Islet precursor cell (in vitro differentiated cells): ENCODE measurements at regions not wholly inside any gene's neighbourhood (a gene's known extent, or its start where the extent isn't known, plus 50 kb on each side); places are given as distances from the start of the nearest gene placed in this dataset.

ENCODE experiments used
- DNase-seq: peaks from one replicate; pipeline ENCODE4 v3.0.0-alpha.2; 2018

DNA sequence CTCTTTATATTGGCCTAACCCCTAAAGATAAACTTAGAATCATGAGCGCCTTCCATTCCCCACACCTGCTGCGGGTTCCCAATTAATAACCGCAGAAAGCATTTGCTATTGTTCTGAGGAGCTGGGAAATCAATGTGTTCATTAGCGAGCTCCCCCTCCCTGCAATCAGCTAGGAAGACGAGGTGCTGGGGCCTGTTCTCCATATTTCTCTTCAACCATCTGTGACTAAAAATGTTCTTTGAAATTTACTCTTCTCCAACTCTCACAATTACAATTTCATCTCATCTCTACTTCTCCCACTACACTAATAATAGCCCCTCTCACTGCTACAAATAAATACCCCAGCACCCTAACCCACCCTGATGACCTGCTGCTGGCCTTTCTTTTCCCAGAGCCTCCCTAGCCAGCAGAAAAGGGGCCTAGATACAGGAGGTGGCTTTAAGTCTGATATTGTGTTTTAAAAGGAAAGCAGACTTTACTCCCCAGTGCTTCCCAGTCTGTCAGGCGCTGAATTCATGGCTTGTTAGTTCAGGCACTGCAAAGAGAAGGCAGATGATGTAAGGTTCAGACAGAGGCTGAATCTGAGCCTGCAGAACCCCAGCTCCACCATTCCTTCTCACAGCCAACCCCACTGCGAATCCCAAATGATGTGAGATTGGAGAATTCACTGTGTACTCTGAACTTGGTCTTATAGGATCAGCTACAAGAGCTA lies 477.5 kb upstream of the DAB1 start:
- DNase-seq, result no peak

DNA sequence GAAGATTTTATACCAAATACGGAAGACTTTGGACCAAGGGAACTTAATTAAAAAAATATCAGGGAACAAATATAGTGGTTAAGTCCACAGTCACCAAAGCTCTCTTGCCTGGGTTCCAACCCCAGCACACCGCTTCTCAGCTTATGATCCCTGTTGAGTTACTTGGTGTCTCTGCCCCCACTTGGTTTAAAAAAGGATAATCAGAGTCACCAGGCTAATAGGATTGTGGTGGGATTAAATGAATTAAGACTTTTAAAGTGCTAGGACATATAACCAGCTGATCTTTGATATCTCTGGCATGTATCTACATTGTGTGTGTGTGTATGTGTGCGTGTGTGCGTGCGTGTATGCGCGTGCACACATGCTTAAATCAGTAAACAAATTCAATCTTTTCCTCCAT lies 474.7 kb upstream of the DAB1 start:
- no peak for DNase-seq

DNA sequence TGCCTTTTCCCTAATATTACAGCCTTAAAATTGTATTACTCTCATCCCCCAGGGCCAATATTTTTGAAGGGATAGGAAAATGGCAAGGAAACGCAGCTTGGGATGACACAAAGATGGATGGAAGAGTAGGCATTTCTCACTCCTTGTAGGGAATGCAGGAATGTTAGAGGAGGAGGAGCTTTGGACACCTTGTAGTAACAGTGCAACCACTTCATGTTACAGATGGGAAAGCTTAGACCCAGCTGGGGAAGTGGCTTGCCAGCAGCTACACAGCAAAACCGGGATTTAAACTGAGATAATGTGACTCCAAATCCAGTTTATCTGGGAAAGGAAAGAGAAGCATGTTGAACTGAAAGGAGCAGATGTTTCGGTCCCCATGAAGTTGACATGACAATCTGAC lies 473.7 kb upstream of the DAB1 start:
- no peak for DNase-seq

DNA sequence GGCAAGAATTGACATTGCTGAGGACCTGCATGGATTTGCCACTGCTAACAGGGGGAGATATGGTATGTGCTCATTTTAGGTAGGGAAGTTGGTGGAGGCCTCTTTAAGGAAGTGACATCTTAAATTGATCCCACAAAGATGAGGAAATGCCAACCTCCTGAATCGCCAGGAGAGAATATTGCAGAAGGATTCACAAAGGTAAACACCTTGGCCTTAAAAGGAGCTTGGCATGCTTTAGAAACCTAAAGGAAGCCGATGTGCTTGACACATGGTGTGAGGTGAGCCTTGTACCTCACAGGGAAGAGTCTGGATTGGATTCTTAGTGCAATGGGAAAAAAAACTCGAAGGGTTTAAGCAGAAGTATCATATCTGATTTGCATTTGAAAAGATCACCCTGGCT lies 470.5 kb upstream of the DAB1 start:
- DNase-seq, result no peak

DNA sequence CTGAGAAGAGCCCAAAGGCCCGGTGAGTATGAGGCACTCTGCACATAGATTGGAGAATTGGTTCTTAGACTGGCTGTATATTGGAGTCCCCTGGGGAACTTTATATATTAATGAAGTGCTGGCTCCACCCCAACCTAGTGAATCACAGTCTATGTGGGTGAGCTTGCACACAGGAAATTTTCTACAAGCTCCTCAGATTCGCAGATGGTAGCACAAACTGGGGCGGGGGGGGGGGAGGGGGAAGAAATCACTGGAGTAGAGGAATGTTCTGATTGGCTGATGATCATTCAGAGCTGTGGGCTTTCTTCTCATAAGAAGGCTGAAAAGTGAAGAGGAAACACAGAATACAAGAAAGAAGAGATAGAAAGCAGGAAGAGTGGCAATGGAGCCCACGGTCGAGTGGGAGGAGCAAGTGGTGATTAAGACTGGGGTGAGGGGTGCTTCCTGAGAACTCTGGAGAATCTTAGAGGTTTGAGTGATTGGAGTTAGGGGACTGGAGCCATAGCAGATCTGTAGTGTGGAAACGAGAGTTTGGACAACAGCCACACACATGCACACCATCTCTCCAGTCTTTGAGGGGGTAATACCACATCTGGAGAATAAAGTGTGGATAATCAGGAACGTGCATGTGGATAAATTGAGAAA lies 465.9 kb upstream of the DAB1 start:
- no peak for DNase-seq

DNA sequence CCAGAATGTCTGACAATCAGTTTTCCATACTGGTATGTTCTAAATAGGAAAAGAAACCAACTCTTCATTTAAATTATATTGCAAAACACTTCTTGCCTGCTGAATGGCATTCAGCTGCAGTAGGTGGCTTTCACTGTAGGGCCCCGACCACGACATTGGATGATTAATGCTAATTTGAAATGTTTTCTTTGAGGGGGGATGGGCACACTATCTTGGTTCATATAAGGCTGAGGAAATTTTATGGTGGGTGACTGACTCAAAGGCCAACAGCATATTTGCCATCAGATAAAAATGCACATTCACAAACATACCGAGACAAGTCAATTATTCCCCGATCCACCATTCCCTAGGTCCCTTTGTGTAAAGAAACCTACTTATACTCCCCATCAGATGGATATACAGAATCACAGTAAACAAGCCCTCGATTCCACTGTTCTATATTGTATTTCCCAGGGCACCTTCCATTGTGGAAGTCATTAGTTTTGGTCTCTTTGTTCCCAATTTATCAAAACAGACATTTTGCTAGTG lies 464.2 kb upstream of the DAB1 start:
- no peak for DNase-seq

DNA sequence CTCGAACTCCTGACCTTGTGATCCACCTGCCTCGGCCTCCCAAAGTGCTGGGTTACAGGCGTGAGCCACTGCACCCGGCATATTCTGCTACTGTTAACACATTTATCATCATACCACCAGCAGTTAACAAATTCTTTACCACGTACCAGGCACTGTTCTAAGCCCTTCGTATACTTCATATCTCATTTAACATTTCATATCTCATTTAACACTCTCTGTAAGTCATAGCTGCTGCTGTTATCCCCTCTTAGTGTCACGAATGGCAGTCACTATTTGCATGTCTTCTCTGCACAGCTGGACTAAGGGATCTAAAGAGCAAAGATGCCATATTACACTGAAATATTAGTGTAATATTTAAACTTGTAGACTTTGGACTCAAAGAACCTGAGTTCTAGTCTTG lies 462.5 kb upstream of the DAB1 start:
- no peak for DNase-seq

DNA sequence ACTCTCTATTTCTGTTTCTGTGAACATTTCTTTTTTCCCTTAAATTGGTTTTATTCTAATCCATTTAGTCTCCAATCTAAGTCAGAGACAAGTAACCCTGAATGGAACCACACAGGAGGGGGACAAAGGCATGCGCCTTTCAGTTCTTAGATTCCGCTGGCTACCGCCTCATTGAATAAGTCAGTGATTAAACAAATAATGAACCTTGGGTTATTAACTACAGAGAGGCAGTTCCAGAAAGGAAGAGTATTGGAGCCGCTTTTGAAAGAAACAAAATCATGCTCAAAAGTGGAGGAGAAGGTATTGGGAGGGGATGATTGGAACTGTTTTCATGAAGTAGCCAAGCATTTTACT lies 459.8 kb upstream of the DAB1 start:
- DNase-seq, result no peak

DNA sequence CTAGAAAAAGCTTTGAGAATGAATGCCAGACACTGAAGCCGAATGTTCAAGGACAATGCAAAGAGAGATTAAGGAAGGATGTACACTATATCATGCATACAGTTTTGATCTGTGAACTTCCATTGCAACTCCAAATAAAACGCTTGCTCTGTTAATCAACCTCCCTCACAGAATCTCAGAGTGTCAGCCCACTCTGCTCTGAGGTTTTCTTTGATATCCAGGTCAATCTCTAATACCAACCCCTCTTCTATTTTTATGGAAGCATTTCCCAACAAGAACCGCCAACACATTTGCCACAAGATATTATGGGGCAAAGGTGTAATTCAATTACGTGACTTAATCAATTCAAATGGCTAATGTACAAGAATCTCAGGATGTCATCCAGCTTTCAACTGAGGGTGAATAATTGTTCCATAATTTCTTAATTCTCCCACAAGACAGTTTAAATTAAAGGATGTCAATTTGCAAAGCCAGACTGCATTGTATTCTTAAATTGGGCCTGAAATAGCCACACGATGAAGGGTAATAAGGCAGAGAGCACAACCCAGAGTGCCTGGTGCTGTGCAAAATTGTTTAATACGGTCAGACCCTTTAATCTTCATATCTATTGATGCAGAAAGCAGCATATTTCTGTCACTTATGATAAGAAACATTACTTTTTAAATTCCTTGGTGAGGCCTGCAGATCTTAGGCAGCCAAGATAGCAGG lies 459.2 kb upstream of the DAB1 start:
- DNase-seq, result no peak

DNA sequence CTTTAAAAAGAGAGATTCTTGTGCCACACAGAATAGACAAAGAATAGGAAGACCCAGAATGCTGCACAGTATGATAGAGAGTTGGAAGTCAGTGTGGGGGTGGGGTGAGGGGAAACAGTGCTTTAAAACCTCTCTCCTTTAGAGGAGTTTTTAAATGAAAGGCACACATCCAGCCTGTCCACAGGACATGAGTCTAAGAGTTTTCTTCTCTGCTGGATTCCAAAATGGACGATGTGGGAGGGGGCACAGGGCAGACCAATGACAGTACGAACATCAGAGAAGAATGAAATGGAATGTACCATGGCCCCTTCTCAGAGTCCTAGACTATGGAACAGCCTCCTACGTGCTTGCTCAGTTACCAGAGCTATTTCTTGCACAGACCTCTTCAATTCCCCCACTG lies 458.2 kb upstream of the DAB1 start:
- no peak for DNase-seq

DNA sequence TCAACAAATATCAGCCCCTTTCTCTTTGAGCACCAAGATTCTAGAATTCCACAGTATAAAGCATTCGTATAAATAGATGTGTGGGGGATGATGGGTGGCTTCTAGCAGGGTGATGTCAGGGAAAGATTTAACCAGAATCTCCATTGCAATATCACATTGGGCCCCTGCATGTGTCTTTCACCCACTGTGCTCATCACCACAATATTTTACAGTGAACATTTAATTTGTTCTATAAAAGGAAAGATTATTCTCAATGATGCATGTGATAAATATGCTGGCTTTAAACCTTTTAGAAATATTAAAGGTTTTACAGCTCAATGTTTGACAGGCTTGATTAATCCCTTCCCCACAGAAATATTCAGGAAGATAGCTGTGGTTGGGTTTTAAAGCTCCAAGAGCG lies 457.8 kb upstream of the DAB1 start:
- no peak for DNase-seq

DNA sequence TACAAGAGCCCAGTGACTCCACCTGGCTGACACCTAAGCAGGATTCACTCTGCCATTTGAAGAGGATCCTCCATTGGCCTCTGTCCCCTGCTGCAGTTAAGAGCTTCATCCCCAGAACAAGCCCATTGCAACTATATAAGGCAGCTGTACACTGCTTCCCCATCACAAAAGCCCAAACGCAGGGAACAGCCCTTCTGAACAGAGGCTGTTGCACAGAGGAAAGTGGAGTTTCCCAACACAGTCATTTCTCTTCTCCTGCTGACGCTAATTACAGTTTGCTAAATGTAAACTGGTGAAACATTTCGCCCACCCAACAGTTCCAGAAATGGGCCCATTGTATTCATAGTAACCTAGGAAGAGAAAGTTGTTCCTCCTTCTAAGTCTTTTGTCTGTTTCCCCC lies 455.8 kb upstream of the DAB1 start:
- no peak for DNase-seq

DNA sequence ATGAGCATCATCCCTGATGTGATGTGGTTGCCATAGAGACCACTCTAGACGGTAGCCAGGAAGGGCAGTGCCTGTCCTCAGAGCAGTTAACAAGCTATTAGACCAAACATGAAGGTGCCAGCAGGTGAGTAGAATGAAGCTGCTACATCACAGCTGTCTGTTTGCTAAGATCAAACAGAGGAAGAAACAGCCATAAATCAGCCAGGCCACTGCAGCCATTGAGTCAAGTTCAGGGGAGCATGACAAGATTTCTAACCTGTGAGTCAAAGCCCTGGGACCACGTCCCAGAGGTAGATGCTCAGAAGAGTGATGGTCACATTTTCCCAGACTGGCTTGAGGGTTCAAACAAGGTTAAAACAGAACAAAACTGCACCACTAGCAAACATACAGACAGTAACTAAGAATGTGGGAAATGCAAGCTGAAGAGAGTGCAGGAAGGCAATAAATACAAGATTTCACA lies 450.6 kb upstream of the DAB1 start:
- DNase-seq, result peak; percentile 72

DNA sequence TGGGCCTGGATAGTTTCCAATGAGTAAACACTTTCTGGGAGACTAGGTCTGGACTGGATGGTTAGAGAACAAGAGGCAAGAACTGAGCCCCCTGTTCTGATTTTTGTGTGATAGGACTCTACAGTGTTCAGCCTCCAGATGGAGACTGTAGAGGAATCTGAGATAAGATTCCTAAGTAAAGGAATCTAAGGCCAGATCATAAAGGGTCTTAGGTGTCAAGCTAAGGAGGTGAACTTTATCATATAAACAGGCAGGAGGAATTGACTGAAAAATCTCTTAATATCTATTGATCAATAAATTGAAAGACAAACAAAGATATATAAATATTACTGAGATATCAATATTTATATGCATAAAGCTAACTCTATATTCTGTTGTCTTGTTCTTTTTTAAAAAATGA lies 449.1 kb upstream of the DAB1 start:
- DNase-seq, result no peak

DNA sequence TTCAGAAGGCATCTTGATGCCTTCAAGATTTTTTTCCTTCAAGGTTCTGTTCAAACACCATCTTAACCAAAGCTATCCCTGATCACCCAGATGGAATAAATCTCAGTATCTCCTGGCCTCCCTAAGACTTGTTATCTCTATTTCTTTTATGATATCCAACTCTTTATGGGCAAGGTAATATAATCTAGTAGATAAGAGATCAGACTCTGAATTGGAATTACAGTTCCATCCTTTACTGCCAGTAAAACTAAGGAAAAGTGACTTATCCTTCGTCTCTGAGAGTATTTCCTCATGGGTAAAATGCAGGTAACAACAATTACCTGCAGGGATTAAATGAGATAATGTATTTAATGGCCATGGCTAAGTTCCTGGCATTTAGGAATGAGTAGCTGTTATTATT lies 445.0 kb upstream of the DAB1 start:
- DNase-seq, result no peak

DNA sequence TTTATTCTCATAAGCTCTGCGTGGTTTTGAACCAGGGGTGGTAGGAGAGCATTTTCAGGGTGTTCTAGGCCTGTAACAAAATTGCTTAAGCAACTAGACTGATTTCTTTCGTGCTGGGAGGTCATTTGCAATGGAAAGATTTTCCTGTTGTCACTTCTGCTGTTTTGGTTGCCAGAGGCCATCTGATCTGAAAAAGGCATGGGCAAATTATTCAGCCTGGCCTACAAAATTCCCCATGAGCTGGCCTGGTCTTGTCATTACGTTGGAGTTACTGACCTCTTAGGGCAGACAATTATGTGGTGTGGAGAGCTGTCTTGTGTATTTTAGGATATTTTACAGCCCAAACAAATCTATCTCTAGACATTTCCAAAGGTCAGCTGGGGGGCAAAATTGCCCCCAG lies 444.4 kb upstream of the DAB1 start:
- DNase-seq, result no peak

DNA sequence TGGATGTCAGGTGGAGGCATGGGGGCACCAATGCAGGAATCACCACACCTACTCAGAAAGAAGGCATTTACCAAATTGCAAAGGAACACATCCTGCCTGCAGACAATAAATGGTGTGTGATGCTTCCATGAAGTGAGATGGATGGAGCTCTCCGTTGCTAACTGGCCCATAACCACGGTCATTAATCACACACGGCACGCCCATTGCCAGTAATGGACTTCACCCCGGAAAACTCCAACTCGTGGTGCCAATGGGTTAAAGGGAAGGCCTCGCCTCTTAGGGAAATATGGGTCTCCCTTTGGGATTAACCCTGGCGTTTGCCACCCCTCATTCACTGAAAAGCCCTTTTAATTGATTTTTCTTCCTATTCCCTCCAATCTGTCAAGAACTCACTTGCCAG lies 443.1 kb upstream of the DAB1 start:
- no peak for DNase-seq

DNA sequence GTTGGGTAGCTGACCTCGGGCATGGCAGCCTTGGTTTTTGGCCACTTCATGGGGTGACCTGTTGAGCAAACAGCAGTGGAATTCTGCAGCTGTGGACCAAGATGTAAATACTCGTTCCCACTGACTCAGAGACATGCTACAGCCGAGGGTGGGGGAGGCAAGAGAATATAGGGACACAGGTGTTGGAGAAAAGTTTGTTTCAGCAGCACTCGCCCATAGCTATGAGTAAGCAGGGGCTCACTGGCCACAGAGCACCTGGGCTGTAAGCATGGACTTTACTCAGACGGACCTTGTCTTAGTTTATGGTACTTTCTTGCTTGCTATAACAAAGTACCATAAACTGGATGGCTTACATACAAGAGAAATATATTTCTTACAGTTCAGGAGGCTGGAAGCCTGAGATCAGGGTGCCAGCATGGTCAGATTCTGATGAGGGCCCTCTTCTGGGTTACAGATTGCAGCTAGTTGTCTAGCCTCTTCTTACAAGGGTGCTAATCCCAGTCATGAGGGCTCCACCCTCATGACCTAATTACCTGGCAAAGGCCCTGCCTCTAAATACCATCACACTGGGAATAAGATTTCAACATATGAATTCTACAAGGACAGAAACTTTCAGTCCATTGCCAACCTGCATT lies 437.2 kb upstream of the DAB1 start:
- no peak for DNase-seq

DNA sequence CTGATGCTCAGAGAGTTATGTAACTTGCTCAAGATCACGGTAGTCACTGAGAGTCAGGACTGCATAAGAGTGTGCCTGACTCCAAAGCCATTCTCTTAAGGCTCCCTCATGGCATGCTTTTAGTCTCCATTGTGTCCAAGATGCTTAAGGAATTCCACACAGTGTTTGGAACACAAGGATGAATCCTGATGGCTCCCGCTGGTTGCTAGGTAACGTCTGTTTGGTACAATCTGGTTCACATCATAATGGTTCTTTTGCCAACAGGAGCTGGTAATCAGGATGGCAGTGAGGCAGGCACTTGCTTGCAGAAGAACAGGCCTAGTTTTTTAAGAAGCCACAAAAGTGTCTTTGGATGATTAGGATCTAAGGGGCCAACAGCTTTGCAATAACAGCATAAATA lies 436.5 kb upstream of the DAB1 start:
- DNase-seq, result no peak

DNA sequence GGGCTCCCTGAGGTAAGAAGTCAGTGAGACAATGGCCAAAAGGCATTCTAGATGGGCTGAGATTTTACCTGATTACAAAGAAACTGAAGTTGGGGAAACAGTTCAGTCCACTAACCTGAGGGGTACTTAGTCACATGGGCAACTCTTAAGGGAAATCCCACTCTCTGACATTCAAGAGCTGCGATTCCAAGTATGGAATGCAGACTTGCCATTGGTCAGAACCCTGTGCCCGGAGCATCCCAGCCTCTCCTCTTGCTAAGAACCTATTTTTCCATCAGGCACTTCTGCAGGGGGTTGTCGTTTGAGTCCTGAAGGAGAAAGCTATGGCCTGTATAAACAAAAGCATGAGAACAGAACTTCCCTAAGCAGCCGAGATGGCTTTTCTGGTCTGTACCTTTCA lies 434.9 kb upstream of the DAB1 start:
- DNase-seq, result no peak

DNA sequence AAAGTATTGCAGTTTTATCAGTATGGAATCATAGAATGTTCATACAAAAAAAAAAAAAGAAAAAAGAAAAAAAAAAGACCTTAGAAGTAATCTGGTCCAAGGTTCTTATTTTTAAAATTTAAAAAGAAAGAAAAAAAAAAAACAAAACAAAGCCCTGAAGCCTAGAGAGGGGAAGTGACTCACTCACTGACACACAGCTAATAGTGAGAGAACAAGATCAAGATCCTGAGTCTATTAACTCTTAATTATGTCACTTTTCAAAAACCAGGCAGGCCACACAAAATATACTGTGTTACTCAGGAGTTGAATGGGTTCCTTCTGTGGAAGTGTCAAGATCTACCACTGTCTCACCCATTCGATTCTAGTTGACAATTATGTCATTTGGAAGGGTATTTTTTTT lies 433.9 kb upstream of the DAB1 start:
- no peak for DNase-seq

DNA sequence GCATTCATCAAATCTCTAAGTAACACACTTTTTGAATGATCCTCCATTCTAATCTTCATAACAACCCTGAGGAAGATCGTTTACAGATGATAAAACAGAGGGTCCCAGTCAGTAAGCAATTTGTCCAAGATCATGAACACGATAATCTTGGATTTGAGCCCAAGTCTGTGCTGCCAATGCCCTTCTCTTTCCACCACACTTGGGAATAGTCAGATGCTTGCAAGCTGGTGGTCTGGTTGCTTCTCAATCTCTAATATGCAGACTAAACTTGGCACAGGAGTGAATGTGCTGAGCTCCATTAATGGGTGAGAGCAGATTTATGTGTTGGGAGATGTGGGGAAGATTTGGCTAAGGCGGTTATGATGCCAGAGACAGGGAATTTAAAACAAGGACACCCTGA lies 430.6 kb upstream of the DAB1 start:
- DNase-seq, result no peak

DNA sequence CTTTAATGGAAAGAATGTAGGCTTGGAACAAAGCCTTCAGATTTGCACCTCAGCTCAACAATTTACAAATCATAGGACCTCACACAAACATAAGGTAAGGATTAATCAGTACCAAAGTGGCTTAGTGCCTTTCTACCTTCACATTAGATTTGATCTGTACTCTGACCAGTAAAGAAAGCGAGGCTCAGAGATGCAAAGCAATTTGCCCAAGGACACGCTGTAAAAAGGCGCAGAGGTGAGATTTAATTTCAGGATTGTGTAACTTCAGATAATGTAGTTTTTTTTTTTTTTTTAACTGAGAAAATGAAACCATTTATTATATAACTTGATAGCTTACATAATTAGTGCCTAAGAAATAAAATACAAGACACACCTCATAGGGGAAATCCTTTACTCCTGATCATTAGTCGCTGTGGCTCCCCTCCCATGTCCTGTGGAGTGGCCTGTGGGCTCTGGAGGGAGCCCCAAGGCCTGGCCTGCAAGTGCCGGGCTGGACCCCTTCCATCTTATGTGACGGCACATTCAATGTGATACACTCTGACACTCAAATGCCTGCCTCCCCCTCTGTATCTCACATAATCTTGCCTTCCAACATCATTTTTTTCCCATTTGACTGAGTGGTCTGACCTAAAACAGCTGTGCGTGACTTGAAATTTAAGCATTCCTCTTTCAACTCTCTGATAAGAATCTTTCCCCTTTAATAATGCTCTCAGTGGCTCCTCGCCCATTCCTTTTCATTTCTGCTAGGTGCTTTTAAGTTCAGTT lies 426.5 kb upstream of the DAB1 start:
- DNase-seq, result no peak
